C4-2B (cell line): ENCODE measurements at regions not wholly inside any gene's neighbourhood (a gene's known extent, or its start where the extent isn't known, plus 50 kb on each side); places are given as distances from the start of the nearest gene placed in this dataset.

Source experiments
- CTCF ChIP-seq: fragments of 450-650 bp; conservative IDR thresholded peaks from 2 replicates; pipeline ENCODE4 v1.5.1; 2017; ENCODE audit warnings: mild to moderate bottlenecking
- ZFX ChIP-seq: fragments of 450-650 bp; IDR thresholded peaks from 2 replicates; pipeline ENCODE4 v1.6.1; 2017

- TF ChIP-seq CTCF (no peak), ZFX (no peak)
These were observed 104.3 kb upstream of the ST6GAL2 start for GRCh38 chr2:106990297-106990696.
